GM06990 (cell line): ENCODE measurements at regions not wholly inside any gene's neighbourhood (a gene's known extent, or its start where the extent isn't known, plus 50 kb on each side); places are given as distances from the start of the nearest gene placed in this dataset.

ENCODE experiments used
- DNase-seq: peaks from one replicate; pipeline ENCODE4 v3.0.0-alpha.2; 2011; ENCODE audit not compliant: insufficient read length; ENCODE audit errors: extremely low read depth
- H3K27me3 ChIP-seq: replicated peaks from 2 replicates; pipeline ENCODE4 v1.6.0; 2011; ENCODE audit warnings: low read length; ENCODE audit not compliant: control insufficient read depth, insufficient read depth
- H3K36me3 ChIP-seq: 2 replicates; pipeline ENCODE4 v1.5.1; 2011; ENCODE audit warnings: low read length; ENCODE audit not compliant: control insufficient read depth, insufficient read depth
- H3K4me3 ChIP-seq: replicated peaks from 2 replicates; pipeline ENCODE4 v1.5.1; 2011; ENCODE audit warnings: low read depth, mild to moderate bottlenecking, control low read depth, low read length
- CTCF ChIP-seq: IDR thresholded peaks from 2 replicates; pipeline ENCODE4 v1.5.1; 2011; ENCODE audit warnings: low read length, control low read depth, mild to moderate bottlenecking, inconsistent platforms; ENCODE audit not compliant: insufficient read depth, poor library complexity, severe bottlenecking

- DNase-seq = no peak
- no peaks in the 10 kb centered on the region for H3K36me3 ChIP-seq
- H3K4me3 ChIP-seq = no peak overlapping the region
- no peak for TF ChIP-seq CTCF
- H3K27me3 ChIP-seq = no peaks in the 10 kb centered on the region
These were observed 1074.4 kb downstream of the CDH9 start for GRCh38 chr5:25964009-25964372.

GRCh38 chr5:25963251-25964008 is 1075.0 kb downstream of the CDH9 start:
- TF ChIP-seq CTCF = no peak
- no peaks in the 10 kb centered on the region for H3K27me3 ChIP-seq
- DNase-seq = no peak
- H3K4me3 ChIP-seq = no peak overlapping the region
- H3K36me3 ChIP-seq = no peaks in the 10 kb centered on the region

- Histone ChIP-seq H3K36me3 (no peaks in the 10 kb centered on the region), H3K27me3 (no peaks in the 10 kb centered on the region), H3K4me3 (no peak overlapping the region)
- DNase-seq = no peak
- no peak for TF ChIP-seq CTCF
These were observed 1083.0 kb downstream of the CDH9 start for GRCh38 chr5:25955337-25955736.

GRCh38 chr5:25950681-25951080 is 1087.7 kb downstream of the CDH9 start:
- Histone ChIP-seq H3K4me3 (no peak overlapping the region), H3K27me3 (no peaks in the 10 kb centered on the region), H3K36me3 (no peaks in the 10 kb centered on the region)
- TF ChIP-seq CTCF = no peak
- DNase-seq = no peak

GRCh38 chr5:25948278-25948677 is 1090.1 kb downstream of the CDH9 start:
- no peaks in the 10 kb centered on the region for H3K27me3 ChIP-seq
- no peak overlapping the region for H3K4me3 ChIP-seq
- DNase-seq = no peak
- H3K36me3 ChIP-seq = no peaks in the 10 kb centered on the region
- TF ChIP-seq CTCF = no peak

DNA sequence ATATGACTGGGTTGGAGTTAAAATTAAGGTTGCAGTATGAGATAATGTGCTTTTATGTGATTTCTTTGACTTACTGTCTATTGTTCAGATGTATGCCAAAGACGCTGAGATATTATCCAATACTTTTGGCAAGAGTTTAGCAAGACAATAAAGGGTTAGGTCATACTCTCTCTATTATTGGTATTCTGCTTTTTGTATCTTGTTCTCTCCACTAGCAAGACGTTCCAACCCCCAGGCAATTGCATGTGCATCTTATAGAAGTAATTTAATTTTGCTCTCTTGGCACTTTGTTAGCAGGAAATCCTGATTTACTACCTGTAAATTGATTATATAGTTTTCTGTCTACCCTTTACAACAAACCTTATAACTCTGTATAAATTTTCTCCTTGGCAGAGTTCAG is 1093.6 kb downstream of the CDH9 start:
- no peaks in the 10 kb centered on the region for H3K27me3 ChIP-seq
- H3K36me3 ChIP-seq = no peaks in the 10 kb centered on the region
- no peak for DNase-seq
- TF ChIP-seq CTCF = no peak
- no peak overlapping the region for H3K4me3 ChIP-seq
